Tibial nerve (tissue), 3 donors: ENCODE measurements at regions not wholly inside any gene's neighbourhood (a gene's known extent, or its start where the extent isn't known, plus 50 kb on each side); places are given as distances from the start of the nearest gene placed in this dataset.

Experiments
- POLR2A ChIP-seq, 2 donors: fragments of 450-650 bp; IDR thresholded peaks; one replicate each; pipeline ENCODE4 v1.6.1; 2017; ENCODE audit warnings: antibody characterized with exemption in 2 of 2, mild to moderate bottlenecking in 2 of 2, moderate library complexity in 2 of 2
- TF ChIP-seq, protein P1 (sequence below), 5 experiments: fragments of 200-600 bp in 3 of 5; fragments of 450-650 bp in 2 of 5; sonication (generic) in 3 of 5; IDR thresholded peaks; one replicate each; pipeline ENCODE4 v1.5.1; 2016 to 2019; ENCODE audit warnings: antibody characterized with exemption in 5 of 5, mild to moderate bottlenecking in 3 of 5, moderate library complexity in 2 of 5

DNA sequence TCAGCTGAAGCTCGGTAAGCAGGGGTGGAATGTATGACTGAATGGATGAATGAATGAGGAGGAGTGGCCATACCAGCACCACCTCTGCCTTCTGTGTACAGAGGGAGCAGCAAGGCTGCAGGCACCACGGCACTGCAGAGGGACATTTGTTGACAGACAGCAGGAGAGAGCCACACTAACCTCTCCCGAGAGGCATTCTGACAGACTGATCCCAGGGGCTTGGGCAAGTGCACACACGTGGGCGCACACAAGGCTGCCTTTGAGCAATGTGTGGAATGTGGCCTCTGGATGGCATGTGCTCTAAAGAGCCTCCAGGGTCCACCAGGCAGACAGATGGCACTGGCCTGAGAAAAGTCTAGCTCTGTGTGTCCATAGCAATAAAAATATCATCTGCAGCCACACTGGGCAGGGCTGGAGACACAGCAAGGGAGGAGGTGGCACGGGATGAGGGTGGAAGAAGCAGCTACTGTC lies 111.8 kb downstream of the ACTL7B start:
- TF ChIP-seq, protein P1, sequence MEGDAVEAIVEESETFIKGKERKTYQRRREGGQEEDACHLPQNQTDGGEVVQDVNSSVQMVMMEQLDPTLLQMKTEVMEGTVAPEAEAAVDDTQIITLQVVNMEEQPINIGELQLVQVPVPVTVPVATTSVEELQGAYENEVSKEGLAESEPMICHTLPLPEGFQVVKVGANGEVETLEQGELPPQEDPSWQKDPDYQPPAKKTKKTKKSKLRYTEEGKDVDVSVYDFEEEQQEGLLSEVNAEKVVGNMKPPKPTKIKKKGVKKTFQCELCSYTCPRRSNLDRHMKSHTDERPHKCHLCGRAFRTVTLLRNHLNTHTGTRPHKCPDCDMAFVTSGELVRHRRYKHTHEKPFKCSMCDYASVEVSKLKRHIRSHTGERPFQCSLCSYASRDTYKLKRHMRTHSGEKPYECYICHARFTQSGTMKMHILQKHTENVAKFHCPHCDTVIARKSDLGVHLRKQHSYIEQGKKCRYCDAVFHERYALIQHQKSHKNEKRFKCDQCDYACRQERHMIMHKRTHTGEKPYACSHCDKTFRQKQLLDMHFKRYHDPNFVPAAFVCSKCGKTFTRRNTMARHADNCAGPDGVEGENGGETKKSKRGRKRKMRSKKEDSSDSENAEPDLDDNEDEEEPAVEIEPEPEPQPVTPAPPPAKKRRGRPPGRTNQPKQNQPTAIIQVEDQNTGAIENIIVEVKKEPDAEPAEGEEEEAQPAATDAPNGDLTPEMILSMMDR (IDR thresholded peaks at IDR 0.05), result no peak
- no peak for TF ChIP-seq POLR2A (IDR thresholded peaks at IDR 0.05)
